NCI-H146 treated with DMSO at 0.1 percent for 48 hours (cell line): ENCODE measurements at regions not wholly inside any gene's neighbourhood (a gene's known extent, or its start where the extent isn't known, plus 50 kb on each side); places are given as distances from the start of the nearest gene placed in this dataset.
"Not testable (repeated sequence)": the region's sequence is repeated elsewhere in the genome, so short reads cannot be mapped to it uniquely, and the experiment has no call there.

ENCODE experiments used
- DNase-seq: peaks from one replicate; lab custom pipeline; 2025; ENCODE audit not compliant: unreplicated experiment; lab: John Stamatoyannopoulos, UW

- DNase-seq: not testable (repeated sequence)
These were observed 127.7 kb upstream of the ZC3H12C start for GRCh38 chr11:109965445-109965844.

- DNase-seq: not testable (repeated sequence)
These were observed 127.3 kb upstream of the ZC3H12C start for GRCh38 chr11:109965926-109966325.

GRCh38 chr11:109967136-109967535 lies 126.1 kb upstream of the ZC3H12C start:
- DNase-seq: not testable (repeated sequence)

- DNase-seq: no peak
These were observed 124.9 kb upstream of the ZC3H12C start for GRCh38 chr11:109968299-109968698.

- DNase-seq: no peak
These were observed 124.4 kb upstream of the ZC3H12C start for GRCh38 chr11:109968781-109969180.

GRCh38 chr11:109970516-109971183 lies 122.5 kb upstream of the ZC3H12C start:
- DNase-seq: no peak

- no peak for DNase-seq
These were observed 122.0 kb upstream of the ZC3H12C start for GRCh38 chr11:109971184-109971523.

- no peak for DNase-seq
These were observed 120.9 kb upstream of the ZC3H12C start for GRCh38 chr11:109972181-109972715.

- no peak for DNase-seq
These were observed 120.3 kb upstream of the ZC3H12C start for GRCh38 chr11:109972939-109973338.

GRCh38 chr11:109973486-109973885 lies 119.7 kb upstream of the ZC3H12C start:
- no peak for DNase-seq

- DNase-seq: no peak
These were observed 118.7 kb upstream of the ZC3H12C start for GRCh38 chr11:109974523-109974922.

GRCh38 chr11:109978895-109979294 lies 114.3 kb upstream of the ZC3H12C start:
- no peak for DNase-seq

- DNase-seq: no peak
These were observed 112.1 kb upstream of the ZC3H12C start for GRCh38 chr11:109981031-109981636.

GRCh38 chr11:109983358-109983757 lies 109.8 kb upstream of the ZC3H12C start:
- no peak for DNase-seq

GRCh38 chr11:109984634-109985289 lies 108.4 kb upstream of the ZC3H12C start:
- no peak for DNase-seq

- no peak for DNase-seq
These were observed 106.7 kb upstream of the ZC3H12C start for GRCh38 chr11:109986488-109986887.

GRCh38 chr11:109991835-109992234 lies 101.4 kb upstream of the ZC3H12C start:
- DNase-seq: no peak

GRCh38 chr11:109993786-109994185 lies 99.4 kb upstream of the ZC3H12C start:
- DNase-seq: no peak

GRCh38 chr11:109994907-109995306 lies 98.3 kb upstream of the ZC3H12C start:
- DNase-seq: no peak

GRCh38 chr11:109996060-109996459 lies 97.1 kb upstream of the ZC3H12C start:
- DNase-seq: no peak

GRCh38 chr11:109998921-109999320 lies 94.3 kb upstream of the ZC3H12C start:
- no peak for DNase-seq

GRCh38 chr11:110000031-110000502 lies 93.1 kb upstream of the ZC3H12C start:
- no peak for DNase-seq
